ENCODE measurements at regions not wholly inside any gene's neighbourhood (a gene's known extent, or its start where the extent isn't known, plus 50 kb on each side); places are given as distances from the start of the nearest gene placed in this dataset.

GRCh38 chr15:29874977-29875376, 52.7 kb upstream of the TJP1 start:
- TF ChIP-seq, protein P1, sequence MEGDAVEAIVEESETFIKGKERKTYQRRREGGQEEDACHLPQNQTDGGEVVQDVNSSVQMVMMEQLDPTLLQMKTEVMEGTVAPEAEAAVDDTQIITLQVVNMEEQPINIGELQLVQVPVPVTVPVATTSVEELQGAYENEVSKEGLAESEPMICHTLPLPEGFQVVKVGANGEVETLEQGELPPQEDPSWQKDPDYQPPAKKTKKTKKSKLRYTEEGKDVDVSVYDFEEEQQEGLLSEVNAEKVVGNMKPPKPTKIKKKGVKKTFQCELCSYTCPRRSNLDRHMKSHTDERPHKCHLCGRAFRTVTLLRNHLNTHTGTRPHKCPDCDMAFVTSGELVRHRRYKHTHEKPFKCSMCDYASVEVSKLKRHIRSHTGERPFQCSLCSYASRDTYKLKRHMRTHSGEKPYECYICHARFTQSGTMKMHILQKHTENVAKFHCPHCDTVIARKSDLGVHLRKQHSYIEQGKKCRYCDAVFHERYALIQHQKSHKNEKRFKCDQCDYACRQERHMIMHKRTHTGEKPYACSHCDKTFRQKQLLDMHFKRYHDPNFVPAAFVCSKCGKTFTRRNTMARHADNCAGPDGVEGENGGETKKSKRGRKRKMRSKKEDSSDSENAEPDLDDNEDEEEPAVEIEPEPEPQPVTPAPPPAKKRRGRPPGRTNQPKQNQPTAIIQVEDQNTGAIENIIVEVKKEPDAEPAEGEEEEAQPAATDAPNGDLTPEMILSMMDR (IDR thresholded peaks at IDR 0.05; ENCODE audit: extremely low read depth, missing control alignments) = no peak
- DNase-seq (ENCODE audit: low spot score) = no peak

DNA sequence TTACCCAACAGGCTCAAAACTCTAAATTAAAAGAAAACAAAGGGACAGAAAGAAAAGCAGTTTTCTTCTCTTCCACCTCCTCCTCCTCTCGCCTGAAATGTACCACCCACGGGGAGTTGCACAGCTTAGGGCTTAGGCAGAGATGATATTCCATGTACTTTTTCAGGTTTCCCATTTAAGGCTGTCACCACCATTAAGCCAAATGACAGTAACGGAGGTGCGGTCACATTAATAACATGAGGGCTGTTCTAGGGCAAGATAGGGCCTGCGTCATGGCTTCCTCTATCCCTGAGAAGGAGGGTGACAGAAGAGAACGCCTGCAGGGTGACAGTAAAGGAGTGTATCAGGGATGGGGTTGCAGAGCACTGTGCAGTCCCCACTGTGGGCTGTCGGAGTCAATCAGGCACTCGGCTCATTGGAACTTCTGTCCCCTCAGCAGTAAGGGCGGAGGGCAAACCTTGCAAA, 51.7 kb upstream of the TJP1 start:
- TF ChIP-seq, protein P1 (IDR thresholded peaks at IDR 0.05; ENCODE audit: extremely low read depth, missing control alignments) = no peak
- no peak for DNase-seq (ENCODE audit: low spot score)

DNA sequence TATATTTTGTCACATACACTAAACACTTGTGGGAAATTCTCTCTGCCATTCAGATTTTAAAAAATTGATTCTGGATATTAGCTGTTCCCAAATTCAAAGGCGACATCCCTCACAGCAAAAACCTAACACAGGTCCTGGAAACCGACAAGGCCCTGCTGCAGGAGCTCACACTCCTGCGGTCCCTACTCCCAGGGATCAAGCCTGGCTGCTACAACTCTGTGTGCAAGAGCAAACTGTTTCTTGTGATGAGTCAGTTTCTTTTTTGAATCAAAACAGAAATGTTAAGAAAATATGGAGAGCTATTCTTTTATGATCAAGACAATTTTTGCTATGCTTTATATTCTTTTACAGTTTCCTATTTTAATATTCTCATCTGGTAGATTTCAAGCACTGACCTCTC, 51.0 kb upstream of the TJP1 start:
- no peak for DNase-seq (ENCODE audit: low spot score)
- TF ChIP-seq, protein P1 (IDR thresholded peaks at IDR 0.05; ENCODE audit: extremely low read depth, missing control alignments) = no peak

GRCh38 chr15:29872716-29873115, 50.4 kb upstream of the TJP1 start:
- no peak for DNase-seq (ENCODE audit: low spot score)
- TF ChIP-seq, protein P1 (IDR thresholded peaks at IDR 0.05; ENCODE audit: extremely low read depth, missing control alignments) = no peak

Data from GM20000 (cell line).